Lung (tissue), 11 donors: ENCODE measurements at regions not wholly inside any gene's neighbourhood (a gene's known extent, or its start where the extent isn't known, plus 50 kb on each side); places are given as distances from the start of the nearest gene placed in this dataset.
A peak's percentile ranks its signal among the peaks of the same experiment; 100 is the strongest.

Experiments
- ATAC-seq: fragments of 200-7000 bp; cut with Tn5 transposase; one replicate; pipeline ENCODE4 v1.9.1; 2020; ENCODE audit warnings: moderate number of reproducible peaks; ENCODE audit not compliant: insufficient read depth, low FRiP score
- DNase-seq, 3 donors: peaks; one replicate each; pipeline ENCODE4 v3.0.0-alpha.2; 2013 to 2017
- H3K27ac ChIP-seq, 2 donors: one replicate each; pipeline ENCODE4 v1.5.1; 2013; ENCODE audit warnings: mild to moderate bottlenecking in 2 of 2, moderate library complexity in 2 of 2, control low read depth in 1 of 2, inconsistent platforms in 1 of 2, low read depth in 1 of 2, low read length in 1 of 2
- H3K27me3 ChIP-seq, 3 donors: one replicate each; pipeline ENCODE4 v1.5.1; 2013; ENCODE audit warnings: low read length in 2 of 3; ENCODE audit not compliant: control insufficient read depth in 3 of 3, insufficient read depth in 3 of 3
- H3K36me3 ChIP-seq, 4 donors: one replicate each; pipeline ENCODE4 v1.5.1; 2013; ENCODE audit warnings: low read length in 4 of 4, mild to moderate bottlenecking in 1 of 4, moderate library complexity in 1 of 4; ENCODE audit not compliant: control insufficient read depth in 4 of 4, insufficient read depth in 4 of 4
- H3K4me1 ChIP-seq, 5 donors: one replicate each; pipeline ENCODE4 v1.5.1; 2013; ENCODE audit warnings: low read length in 5 of 5, mild to moderate bottlenecking in 2 of 5, moderate library complexity in 1 of 5; ENCODE audit not compliant: control insufficient read depth in 5 of 5, insufficient read depth in 5 of 5
- H3K4me3 ChIP-seq: one replicate; pipeline ENCODE4 v1.5.1; 2013; ENCODE audit warnings: mild to moderate bottlenecking, control low read depth, moderate library complexity
- H3K9ac ChIP-seq, 2 donors: one replicate each; pipeline ENCODE4 v1.5.1; 2013; ENCODE audit warnings: low read length in 2 of 2, control low read depth in 1 of 2; ENCODE audit not compliant: insufficient read depth in 1 of 2
- H3K9me3 ChIP-seq, 4 donors: one replicate each; pipeline ENCODE4 v1.5.1; 2013; ENCODE audit warnings: low read length in 3 of 4, mild to moderate bottlenecking in 1 of 4, moderate library complexity in 1 of 4; ENCODE audit not compliant: control insufficient read depth in 4 of 4, insufficient read depth in 3 of 4
- WGBS, 2 donors: extraction: QIAGEN DNeasy Blood & Tissue Kit; methylation state at CpG; one replicate each; pipeline ENCODE4 v1.1.7; 2013; 5-methylcytosine and 5-hydroxymethylcytosine counted together
- TF ChIP-seq, protein P1 (sequence below): IDR thresholded peaks from 2 replicates; pipeline ENCODE4 v1.5.1; 2012; ENCODE audit warnings: mild to moderate bottlenecking; ENCODE audit errors: control extremely low read depth, extremely low read depth
- donor health status: control.
- donor health status: control.
- donor health status: Bipolar disorder and iron deficiency.
- donor health status: healthy.
- donor health status: DM: yes; HTN: yes; CAD: no.

DNA sequence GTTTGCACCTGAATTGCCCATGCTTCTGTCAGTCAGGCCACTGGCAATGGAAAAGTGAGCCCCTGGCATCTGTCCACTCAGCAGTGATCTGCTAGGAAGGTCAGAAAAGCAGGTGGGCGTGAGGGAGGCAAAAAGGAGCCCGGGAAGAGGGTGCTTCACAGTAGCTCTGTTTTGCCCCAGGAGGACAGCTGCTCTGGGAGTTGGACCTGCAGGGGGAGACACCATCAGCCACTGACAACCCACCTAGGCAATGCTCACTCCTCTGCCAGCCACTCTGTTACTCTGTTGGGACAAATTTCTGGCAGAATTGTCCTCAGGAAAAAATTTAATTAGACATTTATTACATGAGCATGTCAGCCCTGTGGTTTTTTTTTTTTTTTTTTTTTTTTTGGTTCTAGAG, 146.4 kb downstream of the LRIG2 start:
- no peak overlapping the region for H3K4me3 ChIP-seq
- 78 to 86% methylated on average over 2 of the region's 2 CpGs for WGBS, 2 donors
- no peak for ATAC-seq

DNA sequence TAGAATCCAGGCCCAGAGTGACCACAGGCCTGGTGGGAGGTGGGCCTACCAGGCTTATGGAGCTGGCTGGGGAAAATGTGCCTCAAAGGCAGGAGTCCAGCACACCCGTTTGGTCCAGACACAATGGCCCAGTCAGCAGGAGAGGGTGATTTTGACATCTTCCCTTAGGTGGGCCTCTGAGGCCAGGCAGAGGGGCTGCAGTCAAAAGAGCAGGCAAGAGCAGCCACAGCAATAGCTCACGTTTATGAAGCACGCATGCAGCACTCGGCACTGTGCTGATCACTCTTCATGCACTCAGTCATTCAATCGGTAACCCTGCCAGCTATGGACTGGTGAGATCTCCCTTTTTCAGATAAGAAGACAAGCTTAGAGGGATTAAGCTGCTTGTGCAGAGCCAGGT, 146.8 kb downstream of the LRIG2 start:
- no peak for DNase-seq
- no peaks in the 10 kb centered on the region for H3K27me3 ChIP-seq
- H3K9ac ChIP-seq, result no peak overlapping the region
- WGBS, 2 donors, result 70 to 76% methylated on average over 5 of the region's 5 CpGs
- H3K27ac ChIP-seq, result no peak overlapping the region
- no peak overlapping the region for H3K4me3 ChIP-seq
- peaks cover 0 to 2% (median 0%) of the 10 kb centered on the region in 5 donors for H3K4me1 ChIP-seq
- TF ChIP-seq, protein P1, sequence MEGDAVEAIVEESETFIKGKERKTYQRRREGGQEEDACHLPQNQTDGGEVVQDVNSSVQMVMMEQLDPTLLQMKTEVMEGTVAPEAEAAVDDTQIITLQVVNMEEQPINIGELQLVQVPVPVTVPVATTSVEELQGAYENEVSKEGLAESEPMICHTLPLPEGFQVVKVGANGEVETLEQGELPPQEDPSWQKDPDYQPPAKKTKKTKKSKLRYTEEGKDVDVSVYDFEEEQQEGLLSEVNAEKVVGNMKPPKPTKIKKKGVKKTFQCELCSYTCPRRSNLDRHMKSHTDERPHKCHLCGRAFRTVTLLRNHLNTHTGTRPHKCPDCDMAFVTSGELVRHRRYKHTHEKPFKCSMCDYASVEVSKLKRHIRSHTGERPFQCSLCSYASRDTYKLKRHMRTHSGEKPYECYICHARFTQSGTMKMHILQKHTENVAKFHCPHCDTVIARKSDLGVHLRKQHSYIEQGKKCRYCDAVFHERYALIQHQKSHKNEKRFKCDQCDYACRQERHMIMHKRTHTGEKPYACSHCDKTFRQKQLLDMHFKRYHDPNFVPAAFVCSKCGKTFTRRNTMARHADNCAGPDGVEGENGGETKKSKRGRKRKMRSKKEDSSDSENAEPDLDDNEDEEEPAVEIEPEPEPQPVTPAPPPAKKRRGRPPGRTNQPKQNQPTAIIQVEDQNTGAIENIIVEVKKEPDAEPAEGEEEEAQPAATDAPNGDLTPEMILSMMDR, result no peak
- H3K9me3 ChIP-seq, result peaks cover 0 to 3% (median 0%) of the 10 kb centered on the region in 4 donors
- no peaks in the 10 kb centered on the region for H3K36me3 ChIP-seq
- no peak for ATAC-seq

More for the DNA sequence above, 146.4 kb downstream of the LRIG2 start:
- H3K27ac ChIP-seq, result no peak overlapping the region
- DNase-seq, result peak in 1 of 3 donors; percentile 22
- TF ChIP-seq, protein P1, result no peak
- H3K36me3 ChIP-seq, result no peaks in the 10 kb centered on the region
- no peak overlapping the region for H3K9ac ChIP-seq
- H3K9me3 ChIP-seq, result peaks cover 0 to 3% (median 0%) of the 10 kb centered on the region in 4 donors
- peaks cover 0 to 2% (median 0%) of the 10 kb centered on the region in 5 donors for H3K4me1 ChIP-seq
- no peaks in the 10 kb centered on the region for H3K27me3 ChIP-seq

DNA sequence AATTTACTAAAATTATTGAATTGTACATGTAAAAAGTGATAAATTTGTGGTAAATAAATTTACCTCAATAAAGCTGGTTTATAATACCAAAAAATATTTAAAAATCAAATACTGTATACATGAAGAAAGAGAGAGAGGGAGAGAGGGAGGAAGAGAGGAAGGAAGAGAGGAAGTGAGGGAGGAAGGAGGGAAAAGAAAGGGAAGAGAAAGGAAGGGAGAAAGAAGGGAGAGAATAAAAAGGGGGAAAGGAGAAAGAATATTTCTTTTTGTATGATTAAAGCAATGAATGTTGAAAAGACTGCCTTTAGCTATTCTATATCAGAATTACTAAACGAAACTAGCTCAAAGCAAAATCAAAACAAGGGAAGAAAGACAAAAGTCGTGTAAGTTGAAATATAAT, 150.0 kb downstream of the LRIG2 start:
- Histone ChIP-seq H3K9ac (no peak overlapping the region), H3K9me3 (no peaks in the 10 kb centered on the region), H3K4me1 (no peaks in the 10 kb centered on the region), H3K27me3 (no peaks in the 10 kb centered on the region), H3K27ac (no peak overlapping the region), H3K4me3 (no peak overlapping the region), H3K36me3 (no peaks in the 10 kb centered on the region)
- TF ChIP-seq, protein P1, result no peak
- WGBS, 2 donors, result 70 to 79% methylated on average over 2 of the region's 2 CpGs
- DNase-seq (no peak), ATAC-seq (no peak)

GRCh38 chr1:113223546-113223945, 150.5 kb downstream of the LRIG2 start:
- Histone ChIP-seq H3K4me3 (no peak overlapping the region), H3K9me3 (no peaks in the 10 kb centered on the region), H3K27me3 (no peaks in the 10 kb centered on the region), H3K36me3 (no peaks in the 10 kb centered on the region), H3K9ac (no peak overlapping the region), H3K27ac (no peak overlapping the region), H3K4me1 (no peaks in the 10 kb centered on the region)
- TF ChIP-seq, protein P1, result no peak
- peak; percentile 34 for ATAC-seq
- 56 to 72% methylated on average over 9 of the region's 9 CpGs for WGBS, 2 donors
- no peak for DNase-seq
